HuH-7.5 (cell line): ENCODE measurements at regions not wholly inside any gene's neighbourhood (a gene's known extent, or its start where the extent isn't known, plus 50 kb on each side); places are given as distances from the start of the nearest gene placed in this dataset.

Experiments used
- DNase-seq: peaks from one replicate; pipeline ENCODE4 v3.0.0; 2011; ENCODE audit warnings: low spot score

DNA sequence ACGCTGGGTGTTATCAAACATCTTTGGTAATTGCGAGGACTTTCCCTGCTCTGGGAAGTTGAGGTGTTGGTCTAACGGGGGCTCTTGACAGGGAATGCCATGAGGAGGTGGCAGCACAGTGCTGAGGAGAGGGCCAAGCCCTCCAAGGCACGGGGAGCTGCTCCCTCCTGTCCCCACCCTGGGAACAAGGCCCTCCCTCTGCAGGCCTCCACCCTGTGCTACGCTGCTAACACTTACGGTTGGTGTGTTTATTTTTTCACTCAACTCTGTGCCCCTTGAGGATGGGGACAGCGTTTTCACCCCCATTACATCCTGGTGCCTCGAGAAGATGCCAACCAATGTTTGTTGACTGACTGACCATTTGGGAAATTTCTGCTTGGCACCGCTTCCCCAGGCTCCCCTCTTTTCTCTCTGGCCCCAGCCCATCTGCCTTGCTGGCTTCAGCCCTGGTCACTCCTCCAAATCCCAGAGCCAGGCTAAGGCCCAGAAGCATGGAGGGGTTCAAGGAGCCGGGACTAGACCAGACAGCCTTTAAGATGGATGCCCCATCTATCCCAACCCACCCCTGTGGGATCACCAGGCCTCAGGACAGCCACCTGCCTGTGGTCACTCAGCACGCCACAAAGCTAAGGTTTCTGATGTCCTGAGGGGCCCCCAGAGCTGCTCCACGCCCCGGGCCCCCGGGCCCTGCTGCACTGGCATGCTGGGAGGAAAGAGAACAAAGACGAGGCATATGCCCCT lies 125.7 kb downstream of the BARX1 start:
- DNase-seq: no peak

DNA sequence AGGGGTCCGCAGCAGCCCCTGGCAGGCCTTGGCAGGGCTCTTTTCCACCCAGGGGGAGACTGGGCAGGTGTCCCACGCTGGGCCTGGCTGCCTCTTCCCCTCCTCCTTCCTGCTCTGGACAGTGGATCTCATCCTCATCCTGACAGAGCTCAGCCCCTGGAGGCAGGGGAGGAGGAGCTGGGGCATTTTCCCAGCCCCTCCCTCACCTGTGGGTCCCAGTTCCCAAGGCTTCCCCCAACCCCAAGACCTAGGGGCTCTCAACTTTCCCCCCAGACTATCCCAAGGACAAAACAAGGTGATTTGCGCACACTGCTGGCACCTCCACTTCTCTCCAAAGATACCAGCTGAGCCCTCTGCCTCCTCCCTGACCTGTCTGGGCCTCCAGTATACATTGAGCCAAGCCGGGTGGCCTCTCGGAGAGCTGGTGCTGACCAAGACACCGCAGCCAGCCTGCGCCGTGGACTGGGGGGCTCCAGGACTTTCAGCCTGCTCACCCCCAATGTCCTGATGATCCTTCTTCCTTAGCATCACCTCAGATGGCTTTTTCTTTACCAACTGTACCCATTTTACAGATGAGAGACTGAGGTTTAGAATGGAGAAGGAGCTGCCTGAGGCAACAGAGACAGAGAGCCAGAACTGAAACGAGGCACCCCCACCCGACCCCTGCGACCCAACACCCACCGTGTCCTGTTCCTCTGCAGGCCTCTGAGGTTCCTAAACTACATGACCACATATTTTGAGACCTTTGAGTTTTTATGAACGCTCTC lies 126.6 kb downstream of the BARX1 start:
- DNase-seq: no peak

DNA sequence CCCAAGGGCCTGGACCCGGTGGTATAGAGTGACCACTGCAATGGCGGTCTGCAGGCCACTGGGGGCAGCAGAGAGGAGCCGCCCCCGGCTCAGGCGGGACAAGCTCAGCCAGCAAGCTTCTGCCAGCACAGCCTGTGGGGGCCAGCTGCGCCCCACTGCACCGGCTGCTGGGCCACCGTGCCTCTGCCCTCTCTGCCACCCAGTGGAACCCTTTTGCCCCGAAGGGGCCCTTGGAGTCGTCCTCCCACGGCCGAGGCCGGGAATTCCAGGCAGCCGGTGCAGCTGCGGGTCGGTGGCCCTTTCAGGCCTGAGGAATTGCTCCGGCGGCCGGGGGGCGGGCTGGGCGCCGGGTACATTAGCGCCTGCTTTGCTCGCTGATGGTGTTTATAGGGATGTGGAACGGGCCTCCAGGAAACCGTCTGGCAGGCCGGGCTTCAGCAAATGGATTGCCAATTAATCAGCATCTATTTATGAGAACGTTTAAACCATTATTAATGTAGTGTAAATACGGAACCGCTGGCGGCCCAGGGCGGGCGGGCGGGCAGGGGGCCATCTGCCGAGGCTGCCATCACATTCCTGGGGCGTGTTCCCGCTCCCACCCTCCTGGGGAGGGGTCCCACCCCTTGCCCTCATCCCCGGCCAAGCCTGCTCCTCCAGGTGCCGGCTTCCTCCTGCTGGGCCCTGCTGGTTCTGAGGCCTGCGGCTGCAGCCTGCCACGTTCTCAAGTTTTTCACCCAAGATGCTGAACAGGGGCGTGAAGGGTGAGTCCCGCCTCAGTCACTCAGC lies 127.4 kb downstream of the BARX1 start:
- peak; percentile 96 for DNase-seq

DNA sequence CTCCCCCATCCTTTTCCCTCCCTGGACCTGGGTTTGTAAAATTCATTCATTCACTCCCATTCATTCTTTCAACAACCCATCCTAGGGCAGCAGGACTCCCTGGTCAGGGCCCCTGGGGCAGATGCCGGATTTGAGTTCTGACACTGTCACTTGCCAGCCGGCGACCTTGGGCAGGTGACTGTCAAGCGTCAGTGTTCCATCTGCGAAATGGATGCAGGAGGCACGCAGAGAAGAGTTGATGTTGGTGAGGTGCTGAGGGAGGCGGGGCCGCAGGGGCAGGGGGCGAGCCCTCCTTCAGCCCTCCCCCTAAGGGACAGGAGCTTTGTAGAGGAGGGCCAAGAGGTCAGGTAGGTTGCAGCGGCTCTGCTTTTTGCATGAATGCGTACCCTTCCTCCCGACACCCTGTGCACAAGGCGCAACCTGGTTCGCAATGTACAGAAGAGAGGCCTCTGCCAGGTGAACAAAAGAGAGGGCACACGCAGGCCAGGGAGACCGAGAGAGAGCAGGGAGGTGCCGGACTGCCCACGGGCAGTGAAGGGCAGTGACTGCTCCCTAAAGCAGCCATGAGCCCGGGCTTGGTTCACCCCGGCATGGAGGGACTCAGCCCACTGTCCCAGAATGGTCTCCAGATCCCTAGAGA lies 128.1 kb downstream of the BARX1 start:
- no peak for DNase-seq

DNA sequence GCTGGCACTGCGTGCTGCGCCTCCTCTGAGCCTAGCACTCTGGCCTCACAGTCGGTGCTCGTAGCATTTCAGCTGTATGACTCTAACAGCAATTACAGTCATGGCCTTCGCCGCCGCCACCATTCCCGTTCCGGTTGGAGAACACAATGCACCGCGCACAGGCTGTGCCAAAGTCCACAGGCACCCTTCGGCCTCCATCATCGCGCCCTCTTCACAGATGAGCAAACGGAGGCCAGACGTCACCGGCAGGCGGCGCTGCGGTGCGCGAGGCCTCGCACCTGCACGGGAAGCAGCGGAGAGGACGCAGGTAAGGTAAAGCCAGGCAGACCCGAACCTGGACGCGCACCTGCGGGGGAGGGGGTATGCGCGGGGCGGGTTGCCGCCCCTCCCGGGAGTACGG lies 128.9 kb downstream of the BARX1 start:
- no peak for DNase-seq

DNA sequence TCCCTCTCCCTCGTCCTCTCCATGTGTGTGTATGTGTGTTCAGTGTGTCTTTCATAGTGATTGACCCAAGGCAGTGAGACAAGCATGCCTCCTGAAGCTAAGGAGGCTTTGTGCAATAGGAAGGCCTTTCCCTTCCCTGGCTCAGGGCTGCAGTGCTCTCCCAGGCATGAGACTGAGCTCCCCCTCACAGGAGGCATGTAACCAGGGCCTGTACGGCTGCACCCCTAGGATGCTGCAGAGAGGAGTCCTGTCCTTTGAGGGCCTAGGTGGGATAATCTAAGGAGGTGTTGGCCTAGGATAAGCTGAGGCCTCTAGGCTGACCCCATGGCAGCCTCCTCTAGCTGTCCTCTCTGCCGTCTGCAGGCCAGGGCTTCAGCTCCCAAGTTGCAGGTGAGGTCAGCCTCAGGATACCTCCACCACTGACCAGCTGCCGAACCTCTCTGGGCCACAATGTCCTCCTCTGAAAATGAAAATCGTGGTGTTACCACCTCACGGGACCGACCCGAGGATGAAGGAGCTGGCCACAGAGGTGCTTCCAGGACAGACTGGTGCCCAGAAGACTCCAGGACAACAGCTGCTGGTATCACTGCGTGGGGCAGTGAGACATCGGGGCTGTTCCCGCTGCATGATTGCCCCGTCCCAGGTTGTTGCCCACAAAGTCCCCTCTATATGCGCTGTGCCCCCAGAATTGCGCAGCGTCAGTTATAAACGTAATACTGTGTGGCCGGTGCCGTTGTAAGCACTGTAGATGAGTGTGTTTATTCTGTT lies 129.6 kb downstream of the BARX1 start:
- no peak for DNase-seq

DNA sequence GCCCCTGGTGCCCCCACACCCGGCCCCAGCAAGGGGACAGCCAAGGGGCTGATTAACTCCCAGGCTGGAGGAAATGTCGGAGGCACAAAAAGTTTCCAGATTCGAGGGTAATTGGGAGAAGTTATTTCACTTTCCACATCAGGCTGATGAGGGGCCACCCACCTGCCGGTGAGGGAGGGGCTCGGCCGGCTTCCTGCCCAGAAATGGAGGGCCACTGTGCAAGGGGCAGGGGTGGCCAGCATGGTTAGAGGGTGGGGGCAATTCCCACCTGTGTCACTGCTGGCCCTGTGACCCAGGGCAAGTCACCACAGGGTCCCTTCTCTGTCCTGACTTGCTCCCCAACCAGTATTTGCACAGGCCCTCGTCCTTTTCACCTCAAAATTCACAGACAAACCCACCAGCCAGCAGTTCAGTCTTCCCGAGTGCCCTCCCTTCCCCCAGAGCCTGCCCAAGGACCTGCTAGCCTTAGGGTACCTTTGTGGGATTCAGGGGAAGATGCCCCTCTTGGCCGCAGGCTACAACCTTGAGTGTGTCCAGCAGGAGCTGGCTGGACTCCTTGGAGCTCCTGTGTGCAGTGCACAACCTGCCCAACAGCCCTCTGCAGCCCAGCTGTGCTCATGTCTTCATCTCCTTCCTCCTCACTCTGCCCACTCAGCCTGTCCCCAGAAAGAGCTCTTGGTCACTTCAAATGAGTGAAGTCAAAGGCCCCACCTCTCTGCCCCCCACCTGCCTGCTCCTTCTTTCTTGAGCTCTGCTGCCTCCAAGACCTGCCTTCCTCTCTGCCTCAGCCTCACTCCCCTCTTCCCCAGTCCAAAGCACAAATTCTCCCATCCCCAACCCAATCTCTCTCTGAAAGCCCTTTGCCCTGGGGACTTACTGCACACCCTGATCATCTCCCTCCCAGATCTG lies 130.5 kb downstream of the BARX1 start:
- no peak for DNase-seq

DNA sequence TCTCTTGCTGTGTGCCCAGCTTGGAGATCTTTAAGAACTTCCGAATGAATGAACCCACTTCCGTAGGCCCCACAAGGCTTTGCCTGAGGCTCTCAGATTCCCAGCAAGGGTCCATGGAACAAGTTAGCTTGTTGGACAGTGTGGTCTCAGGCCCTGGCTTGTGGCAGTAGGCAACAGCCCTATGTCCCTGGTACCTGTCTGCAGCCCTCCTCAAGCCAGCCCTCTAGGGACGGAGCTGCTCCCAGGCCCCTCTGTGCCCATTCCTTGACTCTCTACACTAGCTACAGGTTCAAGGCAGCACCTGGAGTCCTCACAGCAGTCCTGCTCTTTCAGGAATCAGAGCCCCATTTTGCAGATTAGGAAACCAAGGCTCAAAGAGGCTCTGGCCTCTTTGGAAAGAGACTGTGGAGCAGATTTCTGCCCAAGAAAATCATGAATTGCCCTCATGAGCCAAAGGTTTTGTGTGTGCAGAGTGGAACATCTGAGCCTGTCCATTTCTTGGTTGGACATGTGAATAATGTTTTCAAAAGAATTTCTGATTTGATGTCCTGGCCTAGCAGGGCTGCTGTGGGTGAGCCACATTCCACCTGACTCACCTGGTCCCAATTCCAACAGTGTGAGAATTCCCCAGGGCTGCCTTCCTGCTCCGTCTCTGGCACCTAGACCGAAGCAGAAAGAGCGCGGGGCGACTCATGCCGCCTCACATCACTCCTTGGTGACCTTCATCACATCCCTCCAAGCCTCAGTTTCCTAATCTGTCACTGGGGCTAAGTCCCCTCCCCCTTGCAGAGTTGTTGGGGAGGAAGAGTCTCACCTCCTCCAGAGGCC lies 131.7 kb downstream of the BARX1 start:
- DNase-seq: no peak

DNA sequence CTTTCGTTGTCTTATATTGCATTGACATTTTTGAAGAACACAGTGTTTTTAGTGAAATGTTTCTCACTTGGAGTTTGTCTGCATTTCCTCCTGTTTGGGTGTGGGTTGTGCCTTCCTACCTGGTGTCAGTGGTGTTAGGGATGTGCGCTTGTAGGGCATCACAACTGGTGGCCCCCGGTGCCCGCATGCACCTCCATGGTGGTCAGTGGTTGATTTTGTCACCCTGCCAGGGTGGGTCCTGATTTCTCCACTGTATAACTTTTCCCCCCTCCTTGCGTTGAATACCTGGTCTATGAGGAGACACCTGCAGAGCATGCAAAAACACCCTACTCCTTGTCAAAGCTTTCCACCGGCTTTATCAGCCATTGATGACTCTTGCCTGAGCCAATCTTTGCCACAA lies 132.9 kb downstream of the BARX1 start:
- DNase-seq: no peak

DNA sequence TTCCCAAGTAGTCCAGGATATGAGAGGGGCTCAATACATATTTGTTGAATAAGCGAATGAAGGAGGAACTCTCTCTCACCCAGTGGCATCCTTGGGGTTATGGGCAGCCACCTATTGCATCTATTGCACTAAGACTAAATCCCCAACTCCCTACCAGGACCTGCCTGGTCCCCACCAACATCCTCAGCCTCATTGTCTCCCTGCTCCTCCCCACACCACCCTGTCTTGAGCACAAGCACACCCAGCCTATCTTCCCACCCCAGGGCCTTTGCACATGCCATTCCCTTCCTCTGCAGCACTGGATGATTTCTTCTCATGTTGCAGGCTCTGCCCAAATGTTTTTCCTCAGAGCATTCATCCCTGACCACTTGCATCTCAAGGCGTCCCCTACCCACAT lies 133.8 kb downstream of the BARX1 start:
- DNase-seq: no peak

DNA sequence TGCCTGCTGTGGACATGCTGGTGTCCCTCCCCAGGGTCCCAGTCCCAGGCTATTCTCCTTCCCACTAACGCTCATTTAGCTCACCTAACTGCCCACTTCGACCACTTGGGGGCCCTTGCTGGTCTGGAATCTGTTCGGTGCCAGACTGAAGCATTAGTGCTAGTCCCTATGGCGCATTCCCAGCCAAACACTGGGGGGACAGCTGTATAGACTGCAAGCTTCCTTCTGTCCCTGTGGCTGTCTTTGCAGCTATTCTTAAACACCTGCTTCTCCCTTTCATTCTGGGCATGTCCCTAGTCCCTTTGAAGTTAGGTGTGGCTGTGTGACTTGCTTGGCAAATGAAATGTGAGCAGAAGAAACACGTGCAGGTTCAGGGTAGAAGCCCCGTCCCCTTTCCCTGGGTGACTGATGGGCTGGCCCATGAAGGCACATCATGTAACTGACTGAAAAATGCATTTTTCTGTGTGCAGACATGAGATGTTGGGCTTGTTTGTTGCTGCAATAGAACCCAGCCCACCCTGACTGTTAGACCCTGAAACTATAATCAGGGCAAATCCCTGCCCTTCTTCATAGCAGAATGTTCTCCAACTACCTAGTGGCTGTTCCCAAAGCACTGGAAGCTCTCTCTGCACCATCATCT lies 134.4 kb downstream of the BARX1 start:
- DNase-seq: peak; percentile 46

DNA sequence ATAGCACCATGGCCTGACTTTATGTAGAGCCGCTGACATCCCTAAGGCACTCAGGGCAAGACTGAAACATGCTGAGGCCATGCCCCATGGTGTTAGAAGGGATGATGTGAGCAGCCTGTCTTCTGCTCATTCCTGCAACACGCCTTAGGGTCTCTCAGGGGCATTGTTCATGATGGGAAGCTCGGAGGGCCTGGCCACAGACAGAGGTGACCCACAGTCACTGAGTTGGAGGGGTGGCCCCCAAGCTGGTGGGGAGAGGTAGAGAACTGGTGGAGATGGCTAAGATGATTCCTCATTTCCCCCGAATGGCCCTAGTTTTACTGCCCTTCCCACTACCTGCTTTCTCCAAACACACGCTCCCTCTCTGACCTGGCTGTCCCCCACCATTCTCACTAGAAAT lies 135.2 kb downstream of the BARX1 start:
- DNase-seq: no peak

DNA sequence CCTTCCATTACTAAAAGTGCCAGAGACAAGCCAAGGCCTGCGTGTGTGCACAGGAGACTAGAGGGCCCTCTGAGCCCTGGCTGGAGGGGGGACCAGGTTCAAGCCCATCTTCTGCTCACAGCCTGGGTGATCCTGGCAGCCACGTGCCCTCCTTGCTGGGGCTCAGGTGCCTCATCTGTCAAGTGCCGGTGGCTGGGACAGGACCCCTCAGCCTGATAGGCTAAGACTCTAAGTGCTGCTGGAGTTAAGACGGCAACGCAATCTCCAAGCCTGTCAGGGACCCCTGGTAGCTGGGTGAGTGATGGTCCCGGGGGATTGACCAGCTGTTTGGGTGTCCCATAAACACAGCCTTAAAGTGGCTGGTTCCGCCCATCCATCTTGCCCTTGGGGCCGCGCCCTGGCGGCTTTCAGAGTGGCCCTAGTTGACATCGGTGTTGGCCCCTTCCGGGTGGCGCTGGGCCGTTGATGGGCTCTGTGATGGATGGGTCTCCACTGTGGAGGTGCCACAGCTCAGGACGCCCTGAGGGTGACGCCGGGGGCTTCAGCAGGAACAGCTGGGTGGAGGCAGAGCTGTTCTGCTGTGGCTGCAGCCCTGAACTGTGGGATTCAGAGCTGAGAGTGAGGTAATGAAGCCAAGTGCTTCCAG lies 136.2 kb downstream of the BARX1 start:
- no peak for DNase-seq

DNA sequence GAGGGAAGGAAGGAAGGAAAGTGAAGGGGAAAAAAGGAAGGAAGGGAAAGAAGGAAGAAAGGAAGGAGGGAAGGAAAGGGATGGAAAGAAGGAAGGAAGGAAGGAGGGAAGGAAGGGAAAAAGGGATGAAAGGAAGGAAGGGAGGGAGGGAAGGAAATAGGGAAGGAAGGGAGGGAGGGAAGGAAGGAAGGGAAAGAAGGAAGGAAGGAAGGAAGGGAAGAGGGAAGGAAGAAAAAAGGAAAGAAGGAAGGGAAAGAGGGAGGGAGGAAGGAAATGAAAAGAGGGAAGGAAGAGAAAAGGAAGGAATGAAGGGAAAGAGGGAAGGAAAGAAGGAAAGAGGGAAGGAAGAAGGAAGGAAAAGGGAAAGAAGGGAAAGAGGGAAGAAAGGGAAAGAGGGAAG lies 136.9 kb downstream of the BARX1 start:
- DNase-seq: no peak

DNA sequence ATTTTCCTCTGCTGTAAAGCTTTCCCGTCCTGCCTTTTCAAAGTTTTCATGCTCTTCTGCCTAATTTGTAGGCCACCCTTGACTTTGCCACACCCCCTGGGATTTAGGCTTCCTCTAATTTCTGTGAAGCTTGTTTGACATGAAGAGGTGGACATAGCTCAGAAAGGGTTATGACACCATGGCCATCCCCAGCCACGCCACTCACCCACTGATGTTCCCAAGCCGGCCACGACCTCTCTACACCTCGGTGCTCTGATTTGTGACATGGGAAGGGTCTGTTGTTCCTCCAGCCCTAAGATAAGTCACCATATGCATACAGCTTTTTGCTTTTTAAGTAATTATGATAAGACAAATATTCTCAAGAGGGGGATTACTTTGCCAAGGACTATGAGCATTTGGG lies 139.5 kb downstream of the BARX1 start:
- no peak for DNase-seq

DNA sequence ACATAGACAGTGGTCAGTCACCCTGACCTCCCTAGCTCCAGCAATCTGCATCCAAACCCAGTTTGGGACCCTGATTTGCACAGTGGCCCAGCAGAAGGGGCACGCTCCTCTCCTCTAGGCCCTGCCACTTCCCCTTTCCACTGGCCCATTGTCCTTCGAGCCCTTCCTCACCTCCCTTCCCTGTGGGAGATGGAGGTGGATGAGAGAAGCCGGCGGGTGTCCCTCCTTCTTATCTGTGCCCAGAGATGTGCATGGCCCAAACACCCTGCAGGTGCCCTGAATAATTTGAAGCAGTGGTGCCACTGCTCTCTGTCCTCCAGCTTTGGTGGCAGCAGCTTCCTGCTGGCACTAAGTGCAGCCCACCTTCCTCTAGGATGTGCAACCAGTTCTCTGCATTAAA lies 140.0 kb downstream of the BARX1 start:
- no peak for DNase-seq

DNA sequence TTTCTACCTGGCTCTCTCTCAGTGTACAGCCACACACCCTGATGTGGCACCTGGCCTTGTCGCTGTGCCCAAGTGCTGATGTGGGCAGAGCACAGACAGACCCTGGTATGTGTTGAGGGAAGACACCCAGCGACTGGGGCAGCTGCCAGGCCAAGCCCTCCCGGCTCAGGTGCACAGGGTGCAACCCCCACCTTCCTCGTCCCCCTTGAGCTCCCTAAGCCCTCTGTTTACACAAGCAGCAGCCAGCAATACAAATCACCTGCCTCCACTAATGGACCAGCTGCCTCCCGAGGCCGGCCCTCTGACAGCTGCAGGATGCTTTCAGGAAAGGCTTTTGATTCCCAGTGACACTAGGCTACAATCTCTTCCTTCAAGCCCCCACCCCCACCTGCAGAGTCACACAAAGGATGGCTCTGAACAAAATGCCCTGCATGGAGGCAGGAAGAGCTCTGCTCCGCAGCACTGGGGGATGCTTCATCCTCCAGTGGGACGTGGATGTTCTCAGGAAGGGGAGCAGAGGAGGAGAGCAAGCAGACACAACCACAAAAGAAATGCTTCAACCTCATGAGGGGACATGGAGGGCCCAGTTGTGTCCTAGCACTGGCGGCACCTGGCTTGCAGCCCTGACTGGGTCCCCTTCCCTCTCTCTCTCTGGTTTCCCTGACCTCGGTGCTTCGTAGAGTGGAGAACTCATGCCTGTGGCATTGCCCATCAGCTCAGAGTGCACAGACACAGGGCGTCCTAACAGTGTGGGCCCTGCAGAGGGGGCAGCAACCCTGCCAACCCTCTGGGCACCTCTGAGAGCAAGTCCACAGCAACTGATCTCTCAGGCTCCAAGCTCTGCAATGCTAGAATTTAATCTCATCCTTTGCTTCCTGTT lies 140.8 kb downstream of the BARX1 start:
- DNase-seq: no peak
